GM18909 (cell line): ENCODE measurements at regions not wholly inside any gene's neighbourhood (a gene's known extent, or its start where the extent isn't known, plus 50 kb on each side); places are given as distances from the start of the nearest gene placed in this dataset.
"Not testable (repeated sequence)": the region's sequence is repeated elsewhere in the genome, so short reads cannot be mapped to it uniquely, and the experiment has no call there.

Experiments
- ATAC-seq: cut with Tn5 transposase; IDR thresholded peaks from one replicate; pipeline ENCODE4 v1.9.1; 2021; ENCODE audit warnings: mild to moderate bottlenecking; ENCODE audit not compliant: unreplicated experiment, poor library complexity

- ATAC-seq = not testable (repeated sequence)
Observed at GRCh38 chrX:35221391-35221790, 278.8 kb downstream of the FAM47B start.

- no peak for ATAC-seq
Observed at GRCh38 chrX:35244088-35244741, 301.6 kb downstream of the FAM47B start.

GRCh38 chrX:35244796-35245508 is 302.4 kb downstream of the FAM47B start:
- ATAC-seq = no peak

- ATAC-seq = no peak
Observed at GRCh38 chrX:35251226-35251625, 308.6 kb downstream of the FAM47B start.

GRCh38 chrX:35276115-35276514 is 333.5 kb downstream of the FAM47B start:
- ATAC-seq = no peak

- no peak for ATAC-seq
Observed at GRCh38 chrX:35285289-35285962, 342.8 kb downstream of the FAM47B start.

- no peak for ATAC-seq
Observed at GRCh38 chrX:35288657-35289056, 346.1 kb downstream of the FAM47B start.

- ATAC-seq = no peak
Observed at GRCh38 chrX:35289952-35290351, 347.4 kb downstream of the FAM47B start.

GRCh38 chrX:35291013-35291412 is 348.4 kb downstream of the FAM47B start:
- no peak for ATAC-seq

- ATAC-seq = no peak
Observed at GRCh38 chrX:35292522-35292921, 349.9 kb downstream of the FAM47B start.

- not testable (repeated sequence) for ATAC-seq
Observed at GRCh38 chrX:35305037-35305436, 362.4 kb downstream of the FAM47B start.

- ATAC-seq = no peak
Observed at GRCh38 chrX:35339796-35340195, 397.2 kb downstream of the FAM47B start.

- ATAC-seq = no peak
Observed at GRCh38 chrX:35340465-35340864, 397.9 kb downstream of the FAM47B start.

- ATAC-seq = no peak
Observed at GRCh38 chrX:35351212-35351611, 408.6 kb downstream of the FAM47B start.

GRCh38 chrX:35351795-35352483 is 409.3 kb downstream of the FAM47B start:
- no peak for ATAC-seq

GRCh38 chrX:35357656-35358055 is 415.1 kb downstream of the FAM47B start:
- ATAC-seq = no peak

- no peak for ATAC-seq
Observed at GRCh38 chrX:35362866-35363265, 420.3 kb downstream of the FAM47B start.

GRCh38 chrX:35374116-35374515 is 424.0 kb upstream of the MAGEB16 start:
- no peak for ATAC-seq

GRCh38 chrX:35380808-35381700 is 417.1 kb upstream of the MAGEB16 start:
- peak; percentile 89 for ATAC-seq

- not testable (repeated sequence) for ATAC-seq
Observed at GRCh38 chrX:35381709-35382108, 416.4 kb upstream of the MAGEB16 start.
